Liver (tissue), 8 donors: ENCODE measurements at regions not wholly inside any gene's neighbourhood (a gene's known extent, or its start where the extent isn't known, plus 50 kb on each side); places are given as distances from the start of the nearest gene placed in this dataset.

Experiments used
- DNase-seq: peaks from one replicate; pipeline ENCODE4 v3.0.0-alpha.2; 2017; ENCODE audit warnings: low spot score
- H3K27ac ChIP-seq, 2 donors: one replicate each; pipeline ENCODE4 v1.7.0; 2013; ENCODE audit warnings: inconsistent platforms in 2 of 2, low read length in 2 of 2, control low read depth in 1 of 2, low read depth in 1 of 2, mild to moderate bottlenecking in 1 of 2
- H3K27me3 ChIP-seq, 4 donors: one replicate each; pipeline versions ENCODE4 v1.6.1 to v1.7.0; 2013; ENCODE audit warnings: low read length in 3 of 4, inconsistent platforms in 1 of 4, mild to moderate bottlenecking in 1 of 4, moderate library complexity in 1 of 4; ENCODE audit not compliant: control insufficient read depth in 4 of 4, insufficient read depth in 4 of 4
- H3K36me3 ChIP-seq, 4 donors: one replicate each; pipeline versions ENCODE4 v1.6.1 to v1.7.0; 2013; ENCODE audit warnings: low read length in 3 of 4, mild to moderate bottlenecking in 3 of 4, low read depth in 1 of 4, moderate library complexity in 1 of 4; ENCODE audit not compliant: control insufficient read depth in 4 of 4, insufficient read depth in 3 of 4
- H3K4me1 ChIP-seq, 4 donors: one replicate each; pipeline versions ENCODE4 v1.6.1 to v1.7.0; 2013; ENCODE audit warnings: low read length in 3 of 4, mild to moderate bottlenecking in 3 of 4, moderate library complexity in 1 of 4; ENCODE audit not compliant: control insufficient read depth in 4 of 4, insufficient read depth in 4 of 4
- H3K4me3 ChIP-seq, 3 donors: one replicate each; pipeline versions ENCODE4 v1.6.1 to v1.7.0; 2013; ENCODE audit warnings: low read length in 3 of 3, control low read depth in 1 of 3, low read depth in 1 of 3, mild to moderate bottlenecking in 1 of 3
- H3K9ac ChIP-seq, 2 donors: one replicate each; pipeline ENCODE4 v1.7.0; 2013; ENCODE audit warnings: low read length in 2 of 2, mild to moderate bottlenecking in 2 of 2, moderate library complexity in 2 of 2, control low read depth in 1 of 2, low read depth in 1 of 2
- H3K9me3 ChIP-seq, 4 donors: one replicate each; pipeline versions ENCODE4 v1.6.1 to v1.7.0; 2013; ENCODE audit warnings: low read length in 3 of 4; ENCODE audit not compliant: control insufficient read depth in 4 of 4
- ATF3 ChIP-seq: IDR thresholded peaks from 2 replicates; pipeline ENCODE4 v1.6.1; 2016; ENCODE audit warnings: antibody characterized with exemption
- GABPA ChIP-seq, 2 donors: IDR thresholded peaks in 1 of 2; conservative IDR thresholded peaks in 1 of 2; 2 replicates each; pipeline ENCODE4 v1.6.1; 2016; ENCODE audit warnings: antibody characterized with exemption in 2 of 2, mild to moderate bottlenecking in 1 of 2, moderate library complexity in 1 of 2
- HNF4A ChIP-seq, 2 donors: conservative IDR thresholded peaks; 2 replicates each; pipeline ENCODE4 v1.6.1; 2016; ENCODE audit warnings: antibody characterized with exemption in 2 of 2, mild to moderate bottlenecking in 2 of 2
- HNF4G ChIP-seq: IDR thresholded peaks from 2 replicates; pipeline ENCODE4 v1.6.1; 2016; ENCODE audit warnings: antibody characterized with exemption
- NR2F2 ChIP-seq: IDR thresholded peaks from 2 replicates; pipeline ENCODE4 v1.6.1; 2016; ENCODE audit warnings: antibody characterized with exemption
- RAD21 ChIP-seq, 2 donors: IDR thresholded peaks; 2 replicates each; pipeline ENCODE4 v1.6.1; 2016; ENCODE audit warnings: antibody characterized with exemption in 2 of 2, mild to moderate bottlenecking in 2 of 2
- REST ChIP-seq: IDR thresholded peaks from 2 replicates; pipeline ENCODE4 v1.6.1; 2016; ENCODE audit warnings: antibody characterized with exemption, mild to moderate bottlenecking
- RXRA ChIP-seq, 2 donors: IDR thresholded peaks; 2 replicates each; pipeline ENCODE4 v1.6.1; 2017 to 2018; ENCODE audit warnings: antibody characterized with exemption in 2 of 2, mild to moderate bottlenecking in 1 of 2
- YY1 ChIP-seq: IDR thresholded peaks from 2 replicates; pipeline ENCODE4 v1.6.1; 2016; ENCODE audit warnings: antibody characterized with exemption, mild to moderate bottlenecking
- WGBS: extraction: QIAGEN DNeasy Blood & Tissue Kit; methylation state at CpG from one replicate; pipeline ENCODE4 v1.1.7; 2013; 5-methylcytosine and 5-hydroxymethylcytosine counted together
- TF ChIP-seq, protein P1 (sequence below): IDR thresholded peaks from 2 replicates; pipeline ENCODE4 v1.6.1; 2016; ENCODE audit warnings: antibody characterized with exemption
- TF ChIP-seq, protein P2 (sequence below): fragments of 150-350 bp; IDR thresholded peaks from 2 replicates; pipeline ENCODE4 v1.5.1; 2017; ENCODE audit warnings: improper control_type of control experiment, low read depth, low read length; ENCODE audit not compliant: missing input control
- donor health status: healthy.
- donor health status: healthy.
- donor health status: healthy.
- donor health status: healthy.
- donor health status: healthy.

DNA sequence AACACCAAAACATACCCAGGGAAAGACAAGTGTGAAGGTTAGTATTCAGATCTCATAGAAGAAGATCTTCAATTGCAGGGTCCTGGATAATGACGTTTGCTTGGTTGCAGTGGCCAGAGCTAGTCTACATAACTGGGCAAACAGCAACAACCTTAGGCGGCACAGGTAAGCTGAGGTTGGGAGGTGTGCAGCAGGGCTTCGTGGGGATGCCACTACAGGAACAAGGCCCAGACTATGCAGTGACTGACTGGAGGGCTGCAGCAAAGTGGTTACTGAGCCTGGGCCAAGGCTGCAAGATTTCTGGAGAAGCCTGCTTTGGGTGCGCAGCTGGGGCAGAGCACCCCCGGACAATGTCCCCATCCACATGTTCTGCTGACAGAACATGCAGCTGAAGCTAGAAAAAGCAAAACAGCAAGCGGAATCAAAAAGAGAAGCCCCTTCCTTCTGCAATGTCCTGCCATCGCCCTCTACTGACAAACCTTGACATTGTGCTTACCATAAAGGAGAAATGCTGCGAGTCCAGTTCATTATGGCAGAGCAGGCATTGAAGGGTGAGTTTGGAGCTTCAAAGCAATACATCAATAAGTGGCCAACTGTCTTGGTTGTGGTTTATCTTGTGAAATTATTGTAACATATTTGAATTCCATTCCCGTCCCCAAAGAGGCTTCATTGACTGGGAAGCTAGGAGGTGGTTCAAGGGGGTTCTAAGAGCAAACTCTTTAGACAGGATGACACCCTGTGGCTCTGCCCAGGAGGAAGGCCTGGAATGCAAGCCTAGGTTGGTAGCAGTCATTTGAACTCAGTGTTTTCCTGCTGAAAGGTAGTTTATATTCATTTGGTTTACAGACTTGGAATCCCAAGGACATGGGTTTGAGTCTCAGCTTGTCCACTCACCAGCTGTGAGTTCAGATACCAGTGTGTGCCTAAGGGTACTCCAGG lies 217.0 kb downstream of the PDCD6IP start:
- Histone ChIP-seq H3K4me1 (no peaks in the 10 kb centered on the region), H3K9ac (no peak overlapping the region), H3K36me3 (no peaks in the 10 kb centered on the region), H3K9me3 (no peaks in the 10 kb centered on the region), H3K4me3 (no peak overlapping the region), H3K27me3 (peaks cover 0 to 2% (median 0%) of the 10 kb centered on the region in 4 donors), H3K27ac (no peak overlapping the region)
- no peak for DNase-seq
- 75% methylated on average over 9 of the region's 9 CpGs for WGBS
- TF ChIP-seq RAD21 (IDR thresholded peaks at IDR 0.05), result no peak
- TF ChIP-seq NR2F2, result no peak
- TF ChIP-seq HNF4G, result no peak
- no peak for TF ChIP-seq YY1
- no peak for TF ChIP-seq ATF3
- TF ChIP-seq, protein P1, sequence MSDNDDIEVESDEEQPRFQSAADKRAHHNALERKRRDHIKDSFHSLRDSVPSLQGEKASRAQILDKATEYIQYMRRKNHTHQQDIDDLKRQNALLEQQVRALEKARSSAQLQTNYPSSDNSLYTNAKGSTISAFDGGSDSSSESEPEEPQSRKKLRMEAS, result no peak
- no peak for TF ChIP-seq GABPA (IDR thresholded peaks at IDR 0.05 in 1 of 2, conservative IDR thresholded peaks at IDR 0.05 in 1 of 2)
- TF ChIP-seq REST, result no peak
- no peak for TF ChIP-seq RXRA (IDR thresholded peaks at IDR 0.05)
- TF ChIP-seq HNF4A (conservative IDR thresholded peaks at IDR 0.05), result no peak

DNA sequence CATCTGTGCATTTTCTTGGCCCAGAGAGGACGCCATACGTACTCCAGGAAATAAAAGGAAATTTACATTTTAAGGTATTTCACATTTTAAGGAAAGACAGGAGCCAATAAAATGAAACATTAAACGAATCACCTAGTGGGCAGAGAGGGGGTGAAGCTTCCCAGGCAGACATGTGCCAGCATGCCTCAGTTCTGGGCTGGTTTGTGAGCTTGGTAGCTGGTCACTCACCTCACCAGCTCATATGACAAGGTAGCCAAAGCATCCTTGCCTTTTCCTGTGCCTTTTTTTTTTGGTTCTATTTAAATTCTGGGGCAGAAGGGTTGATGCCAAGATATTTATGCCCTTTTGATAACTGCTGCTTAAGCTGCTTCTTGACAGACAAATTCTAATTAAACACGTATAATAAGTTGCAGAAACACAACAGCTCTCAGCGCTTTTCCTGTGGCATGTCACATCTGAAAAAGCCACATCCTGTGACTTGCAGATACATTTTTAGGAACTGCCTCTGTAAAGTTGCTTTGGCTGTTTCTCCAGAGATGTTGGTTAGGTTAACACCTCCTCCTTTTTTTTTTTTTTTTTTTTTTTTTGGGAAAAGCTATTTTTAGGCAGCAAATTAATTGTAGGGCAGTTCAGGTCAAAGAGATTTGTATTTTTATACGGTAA lies 218.6 kb downstream of the PDCD6IP start:
- no peaks in the 10 kb centered on the region for H3K36me3 ChIP-seq
- DNase-seq, result no peak
- TF ChIP-seq, protein P2, sequence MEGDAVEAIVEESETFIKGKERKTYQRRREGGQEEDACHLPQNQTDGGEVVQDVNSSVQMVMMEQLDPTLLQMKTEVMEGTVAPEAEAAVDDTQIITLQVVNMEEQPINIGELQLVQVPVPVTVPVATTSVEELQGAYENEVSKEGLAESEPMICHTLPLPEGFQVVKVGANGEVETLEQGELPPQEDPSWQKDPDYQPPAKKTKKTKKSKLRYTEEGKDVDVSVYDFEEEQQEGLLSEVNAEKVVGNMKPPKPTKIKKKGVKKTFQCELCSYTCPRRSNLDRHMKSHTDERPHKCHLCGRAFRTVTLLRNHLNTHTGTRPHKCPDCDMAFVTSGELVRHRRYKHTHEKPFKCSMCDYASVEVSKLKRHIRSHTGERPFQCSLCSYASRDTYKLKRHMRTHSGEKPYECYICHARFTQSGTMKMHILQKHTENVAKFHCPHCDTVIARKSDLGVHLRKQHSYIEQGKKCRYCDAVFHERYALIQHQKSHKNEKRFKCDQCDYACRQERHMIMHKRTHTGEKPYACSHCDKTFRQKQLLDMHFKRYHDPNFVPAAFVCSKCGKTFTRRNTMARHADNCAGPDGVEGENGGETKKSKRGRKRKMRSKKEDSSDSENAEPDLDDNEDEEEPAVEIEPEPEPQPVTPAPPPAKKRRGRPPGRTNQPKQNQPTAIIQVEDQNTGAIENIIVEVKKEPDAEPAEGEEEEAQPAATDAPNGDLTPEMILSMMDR, result no peak
- TF ChIP-seq HNF4G (no peak), RAD21 (IDR thresholded peaks at IDR 0.05) (no peak)

More for the DNA sequence above, 218.6 kb downstream of the PDCD6IP start:
- no peak overlapping the region for H3K27ac ChIP-seq
- H3K9me3 ChIP-seq, result no peaks in the 10 kb centered on the region
- peaks cover 0 to 2% (median 0%) of the 10 kb centered on the region in 4 donors for H3K27me3 ChIP-seq
- 58% methylated on average over 6 of the region's 6 CpGs for WGBS
- no peak overlapping the region for H3K9ac ChIP-seq
- H3K4me1 ChIP-seq, result no peaks in the 10 kb centered on the region
- H3K4me3 ChIP-seq, result no peak overlapping the region
